CD4-positive, alpha-beta T cell treated with Interferon alpha-2 for 1 hour (primary cell): ENCODE measurements at regions not wholly inside any gene's neighbourhood (a gene's known extent, or its start where the extent isn't known, plus 50 kb on each side); places are given as distances from the start of the nearest gene placed in this dataset.
"Not testable (repeated sequence)": the region's sequence is repeated elsewhere in the genome, so short reads cannot be mapped to it uniquely, and the experiment has no call there.

Experiments used
- DNase-seq, 2 donors: peaks; one replicate each; pipeline ENCODE4 v3.0.0-alpha.2; 2020 to 2022

DNA sequence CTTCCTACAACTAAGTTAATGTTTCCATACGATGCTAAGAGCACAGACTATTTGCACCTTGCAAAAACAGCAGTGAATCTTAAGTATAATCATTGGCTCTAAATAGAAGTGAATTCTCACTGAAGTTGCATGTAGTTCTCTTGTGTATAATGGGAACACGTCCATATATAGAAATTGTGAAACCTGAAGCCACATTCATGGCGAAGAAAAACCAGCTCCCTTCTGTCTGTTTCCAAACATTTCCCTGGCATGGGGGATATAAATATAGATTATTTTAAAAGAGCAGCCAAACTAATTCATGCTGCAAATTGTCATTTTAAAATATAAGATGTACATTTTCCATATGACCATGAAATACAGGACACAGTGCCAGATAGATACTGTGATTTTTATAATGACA, 71.1 kb downstream of the TRAM1L1 start:
- no peak for DNase-seq

GRCh38 chr4:117010671-117011070, 74.7 kb downstream of the TRAM1L1 start:
- no peak for DNase-seq

DNA sequence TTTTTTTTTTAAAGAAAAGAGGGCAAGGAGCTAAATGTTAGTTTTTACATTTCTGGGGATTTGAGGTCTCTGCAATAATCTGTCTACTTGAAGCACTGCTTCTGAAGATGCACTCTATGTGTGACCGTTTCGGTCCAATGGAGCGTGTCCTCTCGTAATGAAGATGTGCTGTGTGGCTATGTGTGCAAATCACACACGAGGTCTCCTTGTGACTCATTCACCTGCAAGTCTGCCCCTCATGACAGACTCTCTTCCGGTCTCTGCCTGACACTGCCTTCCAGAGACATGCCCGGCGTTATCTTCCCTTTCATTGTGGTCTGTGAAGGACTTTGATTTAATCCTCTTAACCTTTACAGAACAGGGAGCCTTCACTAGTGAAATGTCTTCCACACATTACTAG, 84.3 kb downstream of the TRAM1L1 start:
- DNase-seq: no peak

- DNase-seq: no peak
These were observed 102.7 kb downstream of the TRAM1L1 start for GRCh38 chr4:116982656-116983055.

DNA sequence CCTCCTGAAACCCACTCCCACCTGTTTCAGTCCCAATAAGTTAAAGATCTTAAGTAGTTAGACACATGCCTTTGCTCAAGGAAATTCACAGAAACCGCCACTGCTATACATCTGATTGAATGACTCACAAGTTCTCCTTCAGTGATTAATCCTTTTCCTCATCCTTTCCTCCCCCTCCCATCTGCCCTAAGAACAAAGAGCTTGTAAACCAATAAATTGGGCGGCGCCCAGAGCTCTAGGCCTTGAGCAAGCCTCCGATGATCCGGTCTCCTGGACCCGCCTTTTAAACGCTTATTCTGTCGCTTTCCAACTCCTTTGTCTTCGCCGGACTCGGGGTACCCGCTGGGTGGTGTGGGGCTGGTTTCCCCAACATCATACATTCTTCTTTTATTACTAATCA, 104.9 kb downstream of the TRAM1L1 start:
- DNase-seq: not testable (repeated sequence)

- DNase-seq: no peak
These were observed 126.3 kb downstream of the TRAM1L1 start for GRCh38 chr4:116959045-116959444.

- DNase-seq: no peak
These were observed 131.4 kb downstream of the TRAM1L1 start for GRCh38 chr4:116953947-116954346.

DNA sequence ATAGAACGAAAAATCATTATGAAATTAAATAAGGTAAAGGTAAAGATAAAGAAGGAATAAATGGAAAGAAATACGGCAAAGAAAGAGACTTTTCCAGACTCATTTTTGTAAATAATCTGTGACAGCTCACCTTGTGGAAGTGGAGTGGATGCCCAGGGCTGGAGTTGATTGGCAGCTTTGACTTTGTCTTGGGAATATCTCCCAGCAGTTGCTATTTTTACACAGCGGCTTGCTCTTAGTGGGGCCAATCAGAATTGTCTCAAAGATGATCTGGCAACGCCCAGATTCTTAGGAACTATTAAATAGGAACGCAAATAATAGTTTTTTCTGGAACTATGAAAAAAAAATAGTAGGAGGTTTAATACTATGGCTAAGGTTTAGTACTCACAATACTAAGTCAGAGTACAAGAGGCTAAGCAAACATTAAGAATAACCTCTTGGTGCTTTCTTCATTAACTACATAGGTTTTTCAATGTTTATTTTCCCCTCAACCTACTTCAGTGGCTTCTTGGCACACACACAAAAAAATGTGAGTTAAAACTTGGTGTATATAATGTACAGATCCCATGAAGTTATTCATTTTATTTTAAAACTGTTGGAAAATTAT, 132.7 kb downstream of the TRAM1L1 start:
- no peak for DNase-seq

DNA sequence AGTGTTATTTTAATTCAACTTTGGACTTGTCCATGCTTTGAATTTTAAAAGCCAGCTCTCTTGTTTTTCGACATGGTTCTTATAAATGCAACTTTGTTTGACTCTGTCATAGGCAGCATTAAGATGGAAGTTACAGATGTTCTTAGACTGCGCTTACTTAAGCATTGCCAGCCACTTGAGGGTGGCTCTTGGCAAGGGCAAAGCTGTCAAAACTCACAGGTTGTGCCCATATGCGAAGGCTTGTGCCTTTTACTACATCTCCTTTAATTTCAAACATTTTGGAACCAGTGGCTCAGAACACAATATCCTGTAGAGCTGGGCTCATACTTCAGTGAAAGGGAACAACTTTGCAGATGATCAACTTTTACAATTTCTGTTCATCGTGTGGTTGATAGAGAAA, 135.5 kb downstream of the TRAM1L1 start:
- DNase-seq: no peak

DNA sequence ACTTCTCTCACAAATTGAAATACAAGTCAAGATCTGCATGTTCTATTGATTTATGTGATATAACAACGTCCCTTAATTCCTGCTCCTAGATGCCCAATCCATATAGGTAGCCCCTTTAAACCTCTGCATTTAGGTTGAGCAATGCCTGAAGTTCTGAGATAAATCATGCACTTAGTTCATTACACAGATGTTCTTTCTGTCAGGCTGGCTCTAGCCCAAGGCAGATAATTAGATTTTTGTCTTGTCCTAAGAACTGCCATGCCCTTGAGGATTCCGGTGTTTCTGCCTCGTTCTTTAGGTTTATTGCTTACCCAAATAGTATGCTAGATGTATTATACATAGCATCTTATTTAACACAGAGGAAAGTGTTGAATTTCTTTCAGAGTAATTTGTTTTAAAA, 143.1 kb downstream of the TRAM1L1 start:
- DNase-seq: no peak

DNA sequence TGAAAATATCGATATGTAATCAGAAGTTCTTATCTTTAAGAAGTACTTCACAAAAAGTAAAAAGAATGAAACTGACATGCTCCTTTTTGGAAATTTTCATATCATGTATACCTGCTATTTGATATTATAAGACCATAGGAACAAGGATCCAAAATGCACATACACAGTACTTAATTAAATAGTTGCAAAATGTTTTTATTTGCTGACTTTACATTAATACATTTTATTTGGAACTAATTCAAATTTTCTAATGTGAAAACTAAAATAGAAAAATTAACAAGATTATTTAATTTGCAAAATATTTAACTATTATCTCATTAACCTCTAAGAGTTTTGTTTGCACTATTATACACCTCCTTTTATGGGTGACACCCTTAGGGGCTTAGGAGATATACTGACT, 155.0 kb downstream of the TRAM1L1 start:
- DNase-seq: no peak

DNA sequence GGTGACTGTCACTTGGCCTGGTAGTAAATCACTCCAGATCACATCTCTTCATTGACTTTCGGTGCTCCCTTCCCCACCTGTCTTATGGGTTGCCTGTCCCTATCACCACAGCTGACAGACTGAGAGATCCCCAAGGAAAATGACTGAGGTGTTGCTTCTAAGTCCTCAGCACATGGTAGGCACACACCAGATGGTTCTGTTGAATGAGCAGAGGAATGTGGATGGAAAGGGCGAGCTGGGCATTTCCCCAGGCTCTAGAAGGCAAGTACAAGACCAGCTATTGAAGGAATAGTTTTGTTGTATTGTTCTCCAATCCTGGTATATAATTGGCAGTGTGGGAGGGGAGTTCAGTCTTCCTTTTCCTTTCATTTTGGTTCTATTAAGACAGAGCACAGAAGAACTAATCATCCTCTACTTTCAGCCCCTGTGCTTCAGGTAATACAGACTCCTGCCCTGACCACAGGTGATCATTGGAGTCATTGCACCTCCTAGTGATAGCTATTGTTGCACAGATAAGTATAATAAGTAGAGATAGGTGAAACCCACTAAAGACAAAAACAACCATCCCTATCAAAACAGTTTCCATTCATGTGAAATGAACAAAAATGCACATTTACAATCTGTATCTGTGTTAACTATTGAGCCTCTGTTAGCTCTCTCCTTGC, 158.6 kb downstream of the TRAM1L1 start:
- no peak for DNase-seq

DNA sequence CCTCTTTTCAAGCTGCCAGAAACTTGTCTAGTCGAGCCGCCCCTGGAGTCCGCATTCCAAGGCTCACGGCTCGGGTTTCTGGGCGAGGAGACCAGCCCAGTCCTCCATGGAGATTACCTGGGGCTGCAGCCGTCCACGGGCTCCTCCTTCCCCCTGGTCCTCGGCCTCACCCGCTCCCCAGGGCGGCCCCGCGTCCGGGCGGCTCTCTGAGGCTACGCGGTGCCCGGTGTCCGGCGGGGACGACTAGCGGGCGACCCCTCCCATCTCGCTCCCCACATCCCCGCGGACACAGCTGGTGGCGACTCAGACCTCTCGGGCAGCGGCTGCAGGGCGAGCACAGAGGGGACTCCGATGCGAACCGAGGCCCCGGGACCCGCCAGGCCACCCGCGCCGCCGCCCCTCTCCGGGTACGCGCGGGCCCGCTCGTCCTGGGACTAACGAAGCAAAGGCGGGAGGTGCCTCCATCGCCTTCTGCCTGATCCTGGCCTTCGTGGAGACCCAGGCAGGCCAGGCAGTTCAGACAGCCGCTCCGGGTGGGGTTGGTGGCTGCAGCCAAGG, 159.4 kb downstream of the TRAM1L1 start:
- DNase-seq: no peak

DNA sequence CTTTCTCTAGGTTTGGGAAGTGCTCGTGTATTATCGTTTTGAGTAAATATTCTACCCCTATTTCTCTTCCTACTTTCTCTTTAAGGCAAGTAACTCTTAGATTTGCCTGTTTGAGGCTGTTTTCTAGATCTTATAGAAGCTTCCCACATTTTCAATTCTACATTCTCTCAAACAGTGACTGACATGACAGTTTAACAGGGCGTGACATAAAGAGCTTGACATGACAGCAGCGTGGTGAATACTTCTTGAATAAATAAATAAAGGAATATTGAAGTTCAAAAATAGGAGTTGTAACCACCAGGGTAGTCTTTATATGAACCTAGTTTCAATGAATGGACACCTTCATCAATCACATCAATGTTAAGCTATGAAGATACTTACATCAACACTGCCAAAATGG, 162.0 kb downstream of the TRAM1L1 start:
- no peak for DNase-seq

DNA sequence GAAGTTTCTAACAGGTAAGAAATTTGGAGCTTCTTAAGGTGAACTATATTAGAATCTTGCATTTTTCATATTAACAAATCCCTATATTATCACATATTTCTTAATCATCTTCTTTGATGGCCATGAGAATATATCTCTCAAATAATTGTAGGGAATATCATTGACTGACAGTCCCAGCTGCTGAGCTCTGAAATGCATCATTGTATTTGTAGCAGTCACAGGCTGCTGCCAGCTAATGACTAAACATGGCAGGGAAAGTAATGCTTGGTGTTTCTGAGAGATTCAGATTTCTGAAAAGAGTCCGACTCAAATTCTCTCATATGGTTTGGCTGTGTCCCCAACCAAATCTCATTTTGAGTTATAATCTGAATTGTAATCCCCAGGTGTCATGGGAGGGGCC, 171.9 kb downstream of the TRAM1L1 start:
- no peak for DNase-seq

- DNase-seq: no peak
These were observed 178.6 kb downstream of the TRAM1L1 start for GRCh38 chr4:116906758-116907157.

DNA sequence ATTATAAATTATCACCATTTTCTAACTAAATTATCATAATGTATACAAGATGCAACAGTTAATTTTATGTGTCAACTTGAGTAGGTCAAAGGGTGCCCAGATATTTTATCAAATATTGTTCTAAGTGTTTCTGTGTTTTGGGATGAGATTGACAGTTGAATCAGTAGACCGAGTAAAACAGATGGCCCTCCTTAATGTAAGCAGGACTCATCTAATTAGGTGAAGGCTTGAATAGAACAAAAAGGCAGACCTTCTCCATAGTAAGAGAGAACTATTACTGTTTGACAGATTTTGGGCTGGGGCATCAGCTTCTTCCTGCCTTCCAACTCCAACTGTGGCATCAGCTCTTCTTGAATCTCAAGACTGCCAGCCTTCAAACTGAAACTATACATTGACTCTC, 185.8 kb downstream of the TRAM1L1 start:
- DNase-seq: no peak

DNA sequence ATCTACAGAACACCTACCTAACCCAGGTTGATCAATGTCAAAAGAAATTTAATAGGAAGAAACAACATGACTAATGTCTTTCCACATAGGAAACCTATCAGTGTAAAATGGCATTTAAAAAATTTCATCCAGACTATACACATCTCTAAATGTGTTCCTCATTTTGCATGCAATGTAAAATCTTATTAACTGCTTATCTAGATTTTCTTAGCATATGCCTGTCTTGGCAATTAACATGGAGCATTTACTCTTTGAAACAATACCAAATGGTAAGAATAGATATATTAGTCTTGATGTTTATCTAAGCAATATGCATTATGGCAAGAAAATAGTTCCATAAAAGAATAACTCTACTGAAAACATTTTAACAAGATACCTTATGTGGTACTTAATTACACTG, 199.8 kb downstream of the TRAM1L1 start:
- no peak for DNase-seq

DNA sequence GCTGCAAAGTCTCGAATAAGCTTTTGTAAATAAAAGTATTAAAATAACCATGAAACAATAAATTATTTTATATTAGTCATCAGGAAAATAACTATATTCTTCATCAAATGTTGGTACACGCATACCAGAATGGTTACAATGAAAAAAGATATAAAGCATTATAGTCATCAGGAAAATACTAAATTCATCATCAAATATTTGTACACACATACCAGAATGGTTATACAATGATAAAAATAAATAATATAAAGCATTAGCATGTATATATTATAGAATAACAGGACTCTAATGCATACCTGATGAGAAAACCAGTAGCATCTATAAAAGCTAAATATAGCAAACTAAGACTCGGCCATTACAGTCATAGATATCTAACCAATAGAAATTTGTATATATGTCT, 202.9 kb downstream of the TRAM1L1 start:
- no peak for DNase-seq

DNA sequence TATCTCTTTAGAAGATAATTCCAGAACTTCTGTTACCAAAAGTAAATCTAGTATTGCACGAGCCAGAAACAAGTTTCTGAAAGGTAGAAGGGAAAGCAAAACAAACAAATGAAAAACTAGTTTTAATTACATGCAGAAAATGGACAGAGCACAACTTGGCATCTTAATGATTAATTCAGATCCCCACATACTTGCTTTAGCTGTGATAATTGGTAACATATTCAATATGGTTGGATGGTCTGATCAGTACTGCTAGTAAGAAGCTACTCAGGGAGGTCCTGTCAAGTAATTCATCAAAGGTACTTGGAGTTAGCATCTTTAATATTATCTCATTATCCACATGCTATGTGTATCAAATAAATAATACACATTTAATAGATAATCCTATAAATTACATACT, 204.3 kb downstream of the TRAM1L1 start:
- no peak for DNase-seq

- DNase-seq: no peak
These were observed 204.8 kb downstream of the TRAM1L1 start for GRCh38 chr4:116880625-116881024.

GRCh38 chr4:116878280-116878679, 207.1 kb downstream of the TRAM1L1 start:
- DNase-seq: no peak

DNA sequence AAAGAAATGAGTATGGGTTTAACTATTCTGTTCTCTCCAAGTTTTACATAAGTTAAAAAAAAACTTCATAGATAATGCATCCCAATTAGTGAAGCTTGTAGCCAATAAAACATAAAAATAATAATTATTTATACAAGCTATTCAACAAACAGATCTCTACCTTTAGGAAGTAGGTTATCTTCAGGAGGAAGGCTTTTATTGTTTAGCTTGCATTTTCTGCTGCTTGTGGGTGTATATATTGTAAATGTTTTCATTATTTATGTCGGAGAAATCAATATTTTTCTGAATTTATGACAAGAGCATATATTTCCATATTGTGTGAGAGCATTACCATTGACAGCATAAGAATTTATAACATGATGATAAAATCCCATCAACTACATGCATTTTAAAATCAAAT, 208.3 kb downstream of the TRAM1L1 start:
- no peak for DNase-seq

DNA sequence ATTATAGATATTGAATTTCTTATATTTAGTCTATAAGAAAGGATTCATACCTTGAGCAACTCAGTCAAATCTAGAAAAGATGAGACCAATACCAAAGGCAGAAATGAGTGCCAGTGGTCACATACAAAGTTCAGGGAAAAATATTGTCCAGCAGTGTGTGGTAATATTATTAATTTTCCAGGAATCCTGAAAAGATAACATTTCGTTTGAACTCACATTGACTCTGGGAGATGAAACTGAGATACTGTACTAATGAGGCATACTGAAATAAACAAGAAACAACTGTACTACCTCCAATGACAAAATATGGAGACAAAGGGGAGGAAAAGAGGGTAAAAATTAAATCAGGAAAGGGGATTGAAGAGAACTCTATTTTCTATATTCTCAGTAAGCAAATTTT, 212.4 kb downstream of the TRAM1L1 start:
- DNase-seq: no peak

DNA sequence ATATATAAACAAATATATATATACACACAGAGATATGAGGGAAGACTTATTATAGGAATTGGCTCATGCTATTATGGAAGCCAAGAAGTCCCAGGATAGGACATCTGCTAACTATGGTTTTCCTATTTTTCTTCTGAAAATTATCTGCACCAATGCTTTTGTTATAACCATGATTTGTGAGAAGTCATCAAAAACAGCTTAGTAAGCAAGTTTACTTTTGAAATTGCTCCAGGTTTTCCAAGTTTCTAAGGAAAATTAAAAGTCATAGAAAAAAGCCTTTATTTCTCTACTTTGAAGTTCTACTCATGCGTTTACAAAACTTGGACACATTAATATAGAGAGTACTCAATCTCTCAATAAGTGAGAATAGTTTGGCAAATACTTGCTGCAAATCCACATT, 213.1 kb downstream of the TRAM1L1 start:
- no peak for DNase-seq
